ENCODE measurements at regions not wholly inside any gene's neighbourhood (a gene's known extent, or its start where the extent isn't known, plus 50 kb on each side); places are given as distances from the start of the nearest gene placed in this dataset.

- Histone ChIP-seq H3K4me3 (replicated peaks in 1 of 3) (no peak overlapping the region), H3K9me3 (no peaks in the 10 kb centered on the region), H3K4me1 (peaks cover 0 to 15% of the 10 kb centered on the region in 2 donors), H3K27ac (no peak overlapping the region), H3K27me3 (no peaks in the 10 kb centered on the region), H3K36me3 (no peaks in the 10 kb centered on the region)
- 91 to 100% methylated on average over 2 of the region's 2 CpGs for WGBS, 2 donors
- no peak for DNase-seq
- TF ChIP-seq POLR2A (IDR thresholded peaks at IDR 0.05) (no peak), CTCF (IDR thresholded peaks at IDR 0.05) (no peak)
- intact Hi-C loops (cut with DNase I), result no loop called here
Measured at GRCh38 chr21:38930066-38930465, 124.3 kb downstream of the ETS2 start.

DNA sequence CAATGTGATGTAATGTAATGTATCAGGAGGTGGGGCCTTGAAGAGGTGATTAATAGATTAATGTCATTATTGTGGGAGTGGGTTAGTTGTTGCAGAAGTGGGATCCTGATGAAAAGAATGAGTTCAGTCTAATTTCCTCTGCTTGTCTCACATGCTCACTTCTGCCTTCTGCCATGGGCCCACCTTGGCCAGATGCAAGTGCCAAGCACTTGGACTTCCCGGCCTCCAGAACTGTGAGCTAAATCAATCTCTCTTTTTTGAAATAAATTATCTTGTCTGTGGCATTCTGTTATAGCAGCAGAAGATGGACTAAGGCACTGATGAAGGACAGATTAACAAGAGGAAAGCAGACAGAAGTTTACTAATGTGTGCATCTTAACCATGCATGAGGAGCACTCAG is 123.9 kb downstream of the ETS2 start:
- no peak for TF ChIP-seq CTCF (IDR thresholded peaks at IDR 0.05)
- TF ChIP-seq POLR2A (IDR thresholded peaks at IDR 0.05), result no peak
- Histone ChIP-seq H3K4me3 (replicated peaks in 1 of 3) (no peak overlapping the region), H3K27ac (no peak overlapping the region), H3K9me3 (no peaks in the 10 kb centered on the region), H3K36me3 (no peaks in the 10 kb centered on the region), H3K27me3 (no peaks in the 10 kb centered on the region), H3K4me1 (peaks cover 0 to 15% of the 10 kb centered on the region in 2 donors)
- 89 to 100% methylated on average over 1 of the region's 1 CpG for WGBS, 2 donors
- intact Hi-C loops (cut with DNase I), result loop anchor here (10.0 kb wide), 1 partner anchor 125 kb away; the partner anchor contains the start of gene ETS2
- no peak for DNase-seq

DNA sequence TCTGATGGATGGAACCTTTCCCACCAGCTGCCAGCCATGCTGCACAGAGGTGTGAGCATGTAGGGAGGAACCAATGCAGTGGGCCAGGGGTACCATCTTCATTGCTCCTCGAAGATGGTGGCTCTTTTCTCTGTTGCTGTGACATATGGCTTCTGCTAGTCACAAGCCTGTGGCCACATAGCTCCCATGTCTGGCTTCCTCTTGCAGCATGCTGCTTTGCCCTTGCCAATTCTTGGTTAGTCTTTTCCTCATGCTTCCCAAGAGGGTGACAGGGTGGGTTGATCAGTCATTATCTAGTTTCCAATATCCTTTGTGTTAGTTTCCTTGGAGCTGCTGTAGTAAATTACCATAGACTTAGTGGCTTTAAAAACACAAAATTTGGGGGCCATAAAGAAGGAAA is 123.4 kb downstream of the ETS2 start:
- 75 to 92% methylated on average over 1 of the region's 1 CpG for WGBS, 2 donors
- no peak for TF ChIP-seq POLR2A (IDR thresholded peaks at IDR 0.05)
- TF ChIP-seq CTCF (IDR thresholded peaks at IDR 0.05), result no peak
- Histone ChIP-seq H3K27ac (no peak overlapping the region), H3K4me1 (peaks cover 0 to 15% of the 10 kb centered on the region in 2 donors), H3K27me3 (no peaks in the 10 kb centered on the region), H3K4me3 (replicated peaks in 1 of 3) (no peak overlapping the region), H3K9me3 (no peaks in the 10 kb centered on the region), H3K36me3 (no peaks in the 10 kb centered on the region)
- no peak for DNase-seq
- intact Hi-C loops (cut with DNase I), result loop anchor here (10.0 kb wide), 1 partner anchor 124 kb away; the partner anchor contains the start of gene ETS2

DNA sequence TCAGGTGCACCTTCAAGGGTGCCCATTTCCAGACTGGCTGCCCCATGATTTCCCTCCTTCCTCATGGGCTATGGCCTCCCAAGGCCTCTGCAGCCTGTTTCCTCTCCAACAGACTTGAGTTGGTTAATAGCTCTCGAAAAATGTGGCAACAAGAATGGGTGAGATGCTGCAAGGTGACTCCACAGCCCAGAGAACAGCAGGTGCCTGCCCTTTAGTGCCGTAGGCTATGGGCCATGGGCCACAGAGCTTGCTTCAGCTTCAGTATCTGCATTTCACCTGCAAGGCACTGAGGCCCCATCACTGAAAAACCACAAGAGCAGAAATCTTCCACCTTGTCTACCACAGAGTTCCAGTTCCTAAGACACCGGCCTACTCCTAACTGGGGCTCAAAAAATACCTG is 122.0 kb downstream of the ETS2 start:
- no peak for DNase-seq
- peaks cover 0 to 15% of the 10 kb centered on the region in 2 donors for H3K4me1 ChIP-seq
- no peak overlapping the region for H3K4me3 ChIP-seq (replicated peaks in 1 of 3)
- no peak overlapping the region for H3K27ac ChIP-seq
- WGBS, 2 donors, result 93 to 98% methylated on average over 3 of the region's 3 CpGs
- H3K9me3 ChIP-seq, result no peaks in the 10 kb centered on the region
- intact Hi-C loops (cut with DNase I), result loop anchor here (10.0 kb wide), 1 partner anchor 123 kb away; the partner anchor contains the start of gene ETS2
- H3K27me3 ChIP-seq, result no peaks in the 10 kb centered on the region
- no peak for TF ChIP-seq CTCF (IDR thresholded peaks at IDR 0.05)
- no peak for TF ChIP-seq POLR2A (IDR thresholded peaks at IDR 0.05)
- no peaks in the 10 kb centered on the region for H3K36me3 ChIP-seq

- Histone ChIP-seq H3K4me3 (replicated peaks in 1 of 3) (no peak overlapping the region), H3K27ac (peak overlapping the region in 2 of 3 donors; percentile 6 to 7), H3K36me3 (no peaks in the 10 kb centered on the region), H3K27me3 (no peaks in the 10 kb centered on the region), H3K4me1 (peaks cover 0 to 27% of the 10 kb centered on the region in 2 donors), H3K9me3 (no peaks in the 10 kb centered on the region)
- intact Hi-C loops (cut with DNase I), result loop anchor here (10.0 kb wide), 1 partner anchor 121 kb away; the partner anchor contains the start of gene ETS2
- no peak for DNase-seq
- WGBS, 2 donors, result 43 to 59% methylated on average over 7 of the region's 7 CpGs
- TF ChIP-seq CTCF (IDR thresholded peaks at IDR 0.05) (no peak), POLR2A (IDR thresholded peaks at IDR 0.05) (no peak)
Measured at GRCh38 chr21:38925923-38926322, 120.2 kb downstream of the ETS2 start.
